ENCODE measurements at regions not wholly inside any gene's neighbourhood (a gene's known extent, or its start where the extent isn't known, plus 50 kb on each side); places are given as distances from the start of the nearest gene placed in this dataset.

DNA sequence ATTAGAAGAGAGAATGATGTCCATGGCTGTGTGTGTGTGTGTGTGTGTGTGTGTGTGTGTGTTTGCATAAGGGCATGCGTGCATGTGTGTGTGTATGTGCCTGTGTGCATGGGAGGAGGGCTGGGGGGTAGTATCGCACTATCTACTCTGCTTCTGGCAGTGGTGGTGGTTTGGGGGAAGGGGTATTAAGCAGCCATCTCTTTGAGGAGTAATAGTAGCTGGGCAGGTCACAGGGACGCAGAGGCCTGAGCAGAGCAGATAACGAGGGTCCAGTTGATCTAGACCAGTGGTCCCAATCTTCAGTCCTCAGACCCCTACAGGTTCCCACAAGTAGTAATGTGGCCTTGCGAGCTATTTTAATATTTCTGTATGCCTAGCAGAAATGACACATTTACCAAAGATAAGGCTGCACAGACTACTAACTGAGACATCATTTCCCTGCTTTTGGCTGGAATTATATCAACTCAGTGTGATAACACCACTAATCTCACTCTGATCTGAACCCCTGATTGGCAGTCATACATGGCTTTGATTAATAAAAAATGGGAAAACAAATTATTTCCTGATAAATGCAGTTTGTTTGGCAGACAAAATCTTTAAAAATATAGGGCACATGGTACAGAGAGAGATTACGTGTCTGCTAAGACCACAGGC lies 354.3 kb downstream of the BUD13 start:
- DNase-seq (ENCODE audit: low spot score): no peak

DNA sequence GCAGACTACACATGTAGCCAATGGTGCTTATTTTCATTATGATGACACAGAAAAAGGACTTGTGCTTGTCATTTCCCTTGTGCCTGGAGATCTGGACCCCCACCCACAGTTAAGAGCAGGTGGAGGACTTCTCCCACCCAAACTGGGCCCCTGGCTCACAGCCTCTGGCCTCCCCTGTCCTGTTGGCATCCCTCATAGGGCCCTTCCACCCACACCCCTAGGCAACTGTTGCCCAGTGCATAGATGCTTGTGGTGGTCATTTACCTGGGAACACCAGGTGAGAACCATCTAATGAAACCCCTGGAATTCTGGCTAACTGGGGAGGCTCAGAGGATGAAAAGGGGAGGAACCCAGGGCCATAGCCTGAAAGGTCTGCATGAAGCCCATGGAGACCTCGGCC lies 355.9 kb downstream of the BUD13 start:
- no peak for DNase-seq (ENCODE audit: low spot score)

DNA sequence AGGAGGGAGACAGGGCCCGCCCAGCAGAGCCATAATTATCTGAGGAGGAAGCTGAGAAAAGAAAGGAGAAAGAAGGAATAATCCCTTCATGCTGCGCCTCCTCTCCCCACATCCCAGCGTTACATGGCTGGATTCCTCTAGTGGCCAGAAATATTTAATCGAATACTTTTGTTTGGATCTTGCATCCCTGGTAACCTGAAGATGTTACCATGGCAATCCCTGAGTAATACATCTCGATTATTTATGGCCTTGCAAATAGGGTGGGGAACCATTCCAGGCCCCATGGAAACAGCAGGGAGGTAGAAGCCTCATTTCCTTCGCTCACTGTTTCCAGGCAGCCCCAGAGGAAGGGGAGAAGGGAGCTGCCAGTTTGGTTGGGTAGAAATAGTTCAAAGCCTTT lies 357.7 kb downstream of the BUD13 start:
- no peak for DNase-seq (ENCODE audit: low spot score)

DNA sequence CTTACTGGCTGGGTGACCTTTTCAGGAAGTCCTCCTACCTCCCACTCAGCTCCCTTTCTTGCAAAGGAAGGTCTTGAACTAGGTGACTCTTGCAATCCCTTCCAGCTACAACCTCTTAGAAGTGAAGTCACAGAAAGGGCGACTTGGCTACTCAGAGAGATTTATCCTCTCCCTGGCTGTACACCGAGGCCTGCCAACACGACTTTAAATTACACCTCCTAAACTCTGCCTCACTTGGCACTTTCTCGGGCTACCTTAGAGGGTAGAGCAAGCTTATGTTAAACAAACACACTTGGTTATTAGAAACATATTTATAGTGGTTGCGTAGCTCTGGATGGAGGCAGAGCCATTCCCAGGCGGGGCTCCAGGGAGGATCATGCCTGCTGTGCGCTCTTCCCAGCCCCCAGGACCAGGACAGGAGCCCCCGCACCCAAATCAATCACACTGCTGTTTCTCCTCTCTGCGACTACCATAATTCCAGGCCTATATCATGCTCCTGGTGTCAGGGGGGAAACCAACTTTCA lies 358.4 kb downstream of the BUD13 start:
- DNase-seq (ENCODE audit: low spot score): no peak

DNA sequence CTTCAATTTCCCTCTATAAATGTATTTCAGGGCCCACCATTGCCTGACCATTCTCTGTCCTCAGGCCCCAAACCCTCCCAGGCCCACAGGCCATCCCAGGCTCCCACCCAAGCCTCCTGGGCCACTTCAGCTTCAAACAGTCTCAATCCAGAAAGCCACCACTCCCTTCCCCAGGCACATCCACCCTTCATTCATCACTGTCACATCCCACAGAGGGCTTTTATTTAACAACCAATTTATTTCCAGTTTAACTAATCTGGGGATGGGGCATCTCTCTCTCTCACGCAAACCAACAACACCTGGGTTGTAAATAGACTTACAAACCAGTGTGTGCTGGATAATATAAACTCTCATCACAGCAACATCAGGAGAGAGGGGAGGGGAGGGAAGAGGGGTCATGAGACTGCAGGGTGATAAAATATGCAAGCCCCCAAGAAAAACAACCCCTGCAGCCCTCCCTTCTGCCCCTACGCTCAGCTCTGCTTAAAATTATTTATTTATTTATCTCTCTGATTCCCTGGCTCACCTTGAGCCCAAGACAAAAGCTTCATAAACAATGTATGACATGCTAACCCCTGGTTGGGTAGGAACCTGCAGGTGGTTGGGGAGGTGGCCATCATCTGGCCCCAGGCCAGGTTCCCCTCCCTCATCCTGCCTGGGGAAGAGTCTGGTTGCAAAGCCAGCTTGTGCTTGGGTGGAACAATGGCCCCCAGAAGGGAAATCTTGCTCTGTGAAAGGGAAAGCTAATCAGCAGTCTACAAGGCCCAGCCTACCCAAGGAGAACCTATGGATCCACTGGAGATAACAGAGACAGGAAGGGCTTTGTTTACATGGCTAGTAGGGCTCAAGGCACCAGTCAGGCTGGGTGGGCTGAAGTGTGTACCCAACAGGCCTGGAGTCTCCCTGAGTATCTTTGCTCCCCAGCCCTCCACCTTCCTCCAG lies 359.2 kb downstream of the BUD13 start:
- no peak for DNase-seq (ENCODE audit: low spot score)

DNA sequence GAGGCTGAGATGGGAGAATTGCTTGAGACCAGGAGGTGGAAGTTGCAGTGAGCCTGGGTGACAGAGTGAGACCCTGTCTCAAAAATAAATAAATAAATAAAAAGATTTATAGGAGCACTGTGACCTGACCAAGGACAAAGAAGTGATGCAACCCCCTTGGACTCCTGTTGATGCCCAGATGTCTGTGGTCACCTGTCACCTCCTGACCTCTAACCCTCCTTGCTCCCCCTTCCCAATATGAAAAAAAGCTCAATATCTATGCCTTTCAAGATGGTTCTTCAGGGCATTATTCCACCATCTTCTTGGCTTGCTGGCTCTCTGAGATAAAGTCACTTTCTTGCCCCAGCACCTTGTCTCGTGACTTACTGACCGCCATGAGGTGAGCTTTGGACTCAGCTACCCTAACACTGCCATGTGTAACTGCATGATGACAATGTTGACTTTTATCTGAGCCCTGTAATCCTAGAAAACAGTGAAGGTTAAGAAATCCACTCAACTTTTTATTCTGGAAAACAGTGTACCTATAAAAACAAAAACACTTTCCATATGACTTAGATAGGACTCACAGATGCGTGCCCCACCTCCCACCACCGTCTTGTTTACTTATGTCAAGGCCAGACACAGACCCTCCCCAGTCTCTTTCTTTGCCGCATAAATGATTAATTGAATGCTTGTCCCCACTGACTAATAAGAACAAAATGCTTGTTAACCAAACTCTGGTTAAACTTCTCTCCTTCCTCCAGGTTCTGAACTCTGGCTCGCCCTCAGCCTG lies 360.5 kb downstream of the BUD13 start:
- DNase-seq (ENCODE audit: low spot score): no peak

DNA sequence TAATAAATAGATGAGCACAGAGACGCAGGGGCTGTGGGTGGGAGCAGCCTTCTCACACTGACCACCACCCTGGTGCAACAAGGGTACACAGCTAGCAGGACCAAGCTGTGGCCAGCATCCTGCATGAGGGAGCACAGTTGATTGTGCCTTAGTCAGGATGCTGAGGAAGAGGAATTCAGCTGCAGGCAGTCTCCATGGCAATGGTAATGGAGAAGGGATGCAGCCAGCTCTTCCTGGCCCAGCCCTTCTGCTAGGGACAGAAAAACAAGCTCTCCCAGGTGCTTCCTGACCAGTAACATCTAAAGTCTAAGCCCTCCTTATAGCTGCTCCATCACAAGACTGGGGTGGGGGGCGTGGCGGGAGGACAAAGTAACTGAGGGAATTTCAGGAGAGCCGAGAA lies 363.5 kb downstream of the BUD13 start:
- DNase-seq (ENCODE audit: low spot score): no peak

DNA sequence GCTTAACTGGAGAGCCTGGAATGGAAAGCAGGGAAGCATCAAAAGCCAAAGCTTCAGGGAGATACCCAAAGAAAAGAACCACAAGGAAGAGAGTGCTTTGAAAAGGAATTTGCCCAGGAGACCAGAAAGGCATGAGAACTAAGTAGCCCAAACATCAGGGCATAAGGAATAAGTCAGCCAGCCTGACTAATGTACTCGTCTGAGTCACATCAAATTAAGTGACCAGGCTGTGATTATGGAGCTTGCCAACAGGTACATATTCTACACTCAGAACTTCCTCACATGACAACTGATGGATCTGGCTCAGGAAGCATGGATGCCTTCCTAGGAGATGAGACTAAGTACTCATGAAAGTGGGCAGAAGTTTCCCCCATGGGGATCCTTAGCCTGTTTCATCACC lies 366.7 kb downstream of the BUD13 start:
- no peak for DNase-seq (ENCODE audit: low spot score)

DNA sequence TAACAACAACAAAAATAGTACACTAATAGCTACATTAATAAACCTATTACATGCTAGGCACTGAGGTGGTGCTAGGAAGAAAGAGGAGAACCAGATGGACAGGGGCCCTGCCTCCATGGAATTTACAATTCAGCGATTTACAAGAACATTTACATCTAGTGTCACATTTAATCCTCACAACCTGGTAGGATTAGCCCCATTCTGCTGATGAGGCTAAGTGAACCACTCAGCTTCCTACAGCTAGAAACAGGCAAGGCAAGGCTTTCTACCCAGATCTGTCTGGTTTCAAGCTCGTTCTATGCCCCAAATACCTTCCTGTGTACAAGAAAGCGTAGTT lies 368.4 kb downstream of the BUD13 start:
- DNase-seq (ENCODE audit: low spot score): no peak

DNA sequence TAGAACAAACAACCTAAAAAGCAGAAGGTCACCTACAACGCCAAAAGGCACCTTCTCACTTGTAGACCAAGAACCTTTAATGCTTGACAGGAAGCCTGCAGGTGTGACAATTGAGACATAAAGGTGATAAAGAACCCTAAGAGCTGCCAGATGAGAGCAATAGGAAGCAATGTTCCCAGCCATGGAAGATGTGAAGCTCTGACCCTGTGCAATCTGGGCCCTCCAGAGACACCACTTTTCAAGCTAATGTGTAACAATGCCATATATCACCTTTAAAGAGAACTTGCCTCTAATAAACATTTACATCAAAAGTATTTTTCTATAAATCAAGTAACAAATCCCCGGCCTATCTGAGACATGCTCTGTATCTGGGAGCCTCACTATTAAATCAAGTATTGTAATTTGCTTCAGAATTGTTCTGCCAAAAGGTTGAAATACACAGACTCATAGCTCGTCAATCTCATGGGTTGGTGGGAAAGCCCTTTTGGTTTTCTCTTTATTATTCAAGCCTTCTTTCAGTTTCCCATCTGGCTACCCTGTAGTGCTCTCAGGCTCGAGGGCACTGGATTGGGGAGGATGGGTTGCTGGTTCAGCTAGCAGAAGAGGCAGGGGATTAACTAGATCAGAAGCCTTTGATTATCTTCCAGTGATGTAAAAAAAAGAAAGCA lies 368.9 kb downstream of the BUD13 start:
- no peak for DNase-seq (ENCODE audit: low spot score)

DNA sequence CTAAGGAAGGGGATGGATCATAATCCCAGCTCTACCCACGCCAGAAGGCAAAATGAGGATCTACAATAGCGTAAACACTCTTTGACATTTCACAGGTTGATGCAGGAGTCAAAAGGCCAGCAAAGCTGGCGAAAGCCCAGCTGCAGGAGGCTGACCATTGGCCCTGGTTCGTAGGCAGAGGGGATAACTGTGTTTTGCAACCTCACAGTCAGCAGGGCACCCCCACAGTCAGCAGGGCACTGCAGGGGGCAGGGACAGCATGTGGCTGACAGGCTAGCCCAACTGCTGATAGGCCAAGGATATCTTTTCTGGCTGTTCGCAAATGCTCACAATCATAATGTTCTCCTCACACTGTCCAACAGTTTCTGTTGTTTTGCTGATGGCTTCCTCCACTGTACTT lies 372.7 kb downstream of the BUD13 start:
- DNase-seq (ENCODE audit: low spot score): no peak

DNA sequence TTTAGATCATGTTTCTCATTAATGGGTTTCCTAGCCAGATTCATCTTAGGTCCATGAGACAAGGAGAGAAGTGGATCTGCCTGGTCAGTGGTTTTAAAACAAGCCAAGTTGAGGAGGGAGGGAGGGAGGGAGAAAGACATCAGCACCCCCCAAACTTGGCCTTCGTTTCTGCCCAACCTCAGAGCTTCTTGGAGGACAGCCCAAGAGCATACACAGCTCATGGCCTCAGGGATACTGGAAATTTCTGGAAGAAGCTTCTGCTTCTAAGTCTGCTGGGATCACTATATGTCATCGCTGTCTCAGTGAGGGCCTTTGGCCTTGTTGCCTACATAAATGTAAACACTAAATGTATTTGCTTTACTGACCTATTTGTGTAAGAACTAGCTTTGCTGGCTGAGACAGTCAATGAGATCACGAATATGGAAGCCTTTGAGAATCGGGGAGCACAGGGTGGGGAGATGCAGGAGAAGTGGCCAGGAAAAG lies 375.1 kb downstream of the BUD13 start:
- DNase-seq (ENCODE audit: low spot score): peak; percentile 85

DNA sequence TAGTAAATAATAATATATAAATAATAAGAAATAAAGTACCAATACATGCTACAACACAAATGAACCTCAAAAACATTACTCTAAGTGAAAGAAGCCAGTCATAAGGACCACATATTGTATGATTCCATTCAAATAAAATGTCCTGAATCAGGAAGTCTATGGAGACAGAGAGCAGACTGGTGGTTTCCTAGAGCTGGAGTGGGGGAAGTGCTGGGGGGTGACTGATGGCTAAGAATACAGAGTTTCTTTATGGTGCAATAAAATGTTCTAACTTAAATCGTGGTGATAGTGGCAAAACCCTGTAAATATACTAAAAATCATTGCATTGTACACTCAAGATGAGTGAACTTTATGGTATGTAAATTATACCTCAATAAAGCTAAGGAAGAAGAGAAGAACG lies 376.5 kb downstream of the BUD13 start:
- no peak for DNase-seq (ENCODE audit: low spot score)

DNA sequence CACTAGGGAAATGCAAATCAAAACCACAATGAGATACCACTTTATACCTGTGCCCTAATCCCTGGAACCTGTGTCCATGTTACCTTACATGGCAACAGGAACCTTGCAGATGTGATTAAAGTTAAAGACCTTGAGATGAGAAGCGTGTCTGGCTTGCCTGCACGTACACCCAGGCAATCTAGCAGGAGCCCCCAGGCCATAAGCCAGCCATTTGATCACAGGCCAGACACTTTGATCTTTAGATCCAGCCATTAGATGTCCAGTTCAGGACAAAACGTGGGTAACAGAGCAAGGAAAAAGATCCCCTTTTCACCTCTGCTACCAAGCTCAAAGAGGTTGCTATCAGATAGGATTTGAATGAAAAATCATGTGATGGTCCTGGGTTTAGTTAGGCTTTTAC lies 378.8 kb downstream of the BUD13 start:
- DNase-seq (ENCODE audit: low spot score): no peak

DNA sequence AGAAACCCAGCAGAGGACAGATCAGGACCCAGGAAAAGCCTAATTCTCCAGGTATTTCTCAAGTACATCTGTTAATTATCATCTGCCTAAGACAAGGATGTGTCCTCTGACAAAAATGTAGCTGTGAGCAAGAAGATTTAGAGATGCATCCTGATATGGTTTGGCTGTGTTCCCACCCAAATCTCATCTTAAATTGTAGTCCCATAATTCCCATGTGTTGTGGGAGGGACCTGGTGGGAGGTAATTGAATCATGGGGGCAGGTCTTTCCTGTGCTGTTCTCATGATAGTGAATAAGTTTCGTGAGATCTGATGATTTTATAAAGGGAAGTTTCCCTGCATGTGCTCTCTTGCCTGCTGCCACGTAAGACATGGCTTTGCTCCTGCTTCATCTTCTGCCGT lies 381.8 kb downstream of the BUD13 start:
- DNase-seq (ENCODE audit: low spot score): no peak

DNA sequence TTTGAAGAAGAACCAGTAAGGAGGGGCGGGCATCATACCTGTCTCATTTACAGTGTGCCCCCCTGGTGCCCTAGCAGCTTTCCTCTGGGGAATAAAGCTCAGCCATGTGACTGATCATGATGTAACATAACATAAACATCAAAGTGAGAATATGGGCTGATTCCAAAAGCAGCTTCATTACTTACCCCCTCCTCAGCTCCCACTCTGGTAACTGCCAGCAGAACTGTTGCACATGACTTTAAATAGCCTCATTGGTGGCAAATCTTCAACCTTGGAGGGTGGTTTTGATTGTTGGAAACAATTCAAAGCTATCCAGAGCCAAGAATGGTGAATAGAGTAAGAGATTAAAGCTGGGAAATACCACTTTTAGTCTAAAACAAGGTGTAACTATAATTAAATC lies 384.6 kb downstream of the BUD13 start:
- DNase-seq (ENCODE audit: low spot score): no peak

DNA sequence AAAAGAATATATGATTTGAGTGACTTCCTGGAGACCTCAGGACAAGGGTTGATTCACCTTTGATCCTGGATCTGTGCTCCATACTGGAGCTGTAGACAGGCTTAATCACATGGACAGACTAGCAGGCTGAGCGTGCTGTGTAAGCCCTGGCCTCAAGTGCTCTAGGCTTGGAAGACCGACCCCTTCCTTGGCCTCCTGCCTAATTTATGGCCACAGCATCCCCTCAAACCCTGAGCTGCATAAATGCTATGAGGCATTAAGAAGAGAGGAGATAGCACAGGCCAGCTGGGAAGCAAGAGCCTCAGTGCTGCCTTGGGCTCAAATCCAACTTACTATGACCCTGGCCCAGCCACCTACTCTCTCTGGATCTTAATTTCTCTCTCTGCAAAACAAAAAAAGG lies 385.1 kb downstream of the BUD13 start:
- peak; percentile 53 for DNase-seq (ENCODE audit: low spot score)

DNA sequence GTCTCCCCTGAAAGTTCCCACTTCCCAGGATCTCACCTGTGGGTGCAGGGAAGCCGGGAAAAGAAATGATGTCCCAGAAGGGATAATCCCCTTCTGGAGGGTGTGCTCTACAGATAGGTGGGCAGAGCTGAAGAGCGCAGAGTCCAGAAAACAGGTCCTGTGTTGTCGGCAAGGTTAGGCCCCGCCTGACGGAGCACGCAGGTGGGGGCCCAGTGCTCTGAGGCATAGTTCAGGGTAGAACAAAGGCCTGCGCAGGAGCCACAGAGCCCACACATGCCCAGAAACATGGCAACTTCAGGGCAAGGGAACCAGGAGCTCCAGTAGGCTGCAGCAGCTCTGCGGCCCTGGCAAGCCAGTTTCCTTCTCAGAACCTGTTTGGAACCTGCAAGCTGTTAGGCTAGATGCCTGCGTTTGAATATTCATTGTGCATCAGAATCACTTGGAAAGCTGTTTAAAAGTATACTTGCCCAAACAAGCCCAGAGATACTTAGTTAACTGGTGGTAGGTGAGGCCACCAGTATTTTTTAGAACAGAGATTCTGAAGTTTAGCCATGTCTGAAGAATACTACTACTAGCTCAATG lies 386.6 kb downstream of the BUD13 start:
- DNase-seq (ENCODE audit: low spot score): no peak

DNA sequence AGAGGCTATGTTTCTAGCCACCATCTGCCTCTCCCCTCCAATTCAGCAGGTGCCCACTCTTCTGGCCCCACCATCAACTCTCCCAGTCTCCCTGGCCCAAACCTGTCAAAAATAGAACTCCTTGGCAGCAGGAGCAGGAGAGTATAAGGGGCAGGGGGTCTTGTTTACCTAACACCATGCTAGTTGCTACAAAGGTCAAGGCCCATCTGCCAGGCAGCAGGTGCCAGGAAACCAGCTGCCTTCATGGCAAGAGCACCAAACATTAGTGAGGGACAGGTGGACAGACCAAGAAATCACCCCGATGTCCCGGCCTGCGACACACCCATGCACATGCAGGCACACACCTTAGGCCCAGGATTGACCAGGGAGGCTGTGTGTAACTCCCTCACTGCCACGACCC lies 387.9 kb downstream of the BUD13 start:
- no peak for DNase-seq (ENCODE audit: low spot score)

DNA sequence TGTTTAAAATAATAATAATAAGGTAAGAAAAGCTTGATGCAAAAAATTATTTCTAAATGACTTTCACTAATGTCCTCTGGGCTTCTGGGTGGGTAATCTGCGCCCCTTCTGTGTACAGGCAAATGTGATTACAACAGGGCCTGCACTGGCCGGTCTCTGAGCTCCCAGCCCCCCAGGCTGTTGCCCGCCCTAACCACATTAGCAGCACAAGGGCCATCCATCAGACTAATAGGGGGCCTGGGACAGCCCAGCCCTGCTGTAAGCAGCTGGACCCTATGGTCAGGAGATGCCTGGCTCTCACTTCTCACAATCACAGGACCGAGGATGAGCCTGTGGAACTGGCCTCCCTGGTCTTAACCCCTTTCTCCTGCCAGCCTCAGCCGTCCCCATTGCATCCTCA lies 388.4 kb downstream of the BUD13 start:
- DNase-seq (ENCODE audit: low spot score): no peak

DNA sequence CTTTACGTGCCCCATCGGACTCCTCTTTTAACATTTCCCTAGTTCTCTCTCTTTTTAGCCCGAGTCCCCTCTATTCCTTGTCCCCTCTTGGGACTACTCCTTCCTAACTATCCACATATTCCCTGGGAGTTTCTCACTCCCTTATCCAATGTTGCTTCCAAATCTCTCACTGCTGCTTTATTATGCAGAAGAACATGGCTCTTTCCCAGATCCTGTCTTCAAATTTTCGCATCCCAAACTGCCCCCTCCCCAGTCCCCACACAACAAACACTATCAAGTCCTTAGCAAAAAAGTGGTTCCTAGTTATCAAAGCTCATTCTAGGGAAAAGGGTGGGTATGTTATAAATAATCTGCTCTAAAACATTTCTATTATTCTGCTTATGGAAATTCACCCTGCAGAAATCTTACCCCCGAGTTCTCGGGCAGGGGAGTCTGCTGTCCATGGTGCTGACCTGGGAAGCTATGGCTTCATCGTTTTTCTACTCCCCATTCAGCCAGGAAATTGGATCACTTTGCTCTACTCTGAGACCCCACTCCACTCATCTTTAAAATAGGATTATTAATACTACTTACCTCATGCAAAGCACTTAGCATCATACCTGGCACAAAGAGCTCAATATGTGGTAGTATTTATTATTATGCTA lies 393.5 kb downstream of the BUD13 start:
- DNase-seq (ENCODE audit: low spot score): peak; percentile 61

All from umbilical cord (tissue), 1 donor.